ENCODE measurements at regions not wholly inside any gene's neighbourhood (a gene's known extent, or its start where the extent isn't known, plus 50 kb on each side); places are given as distances from the start of the nearest gene placed in this dataset.

DNA sequence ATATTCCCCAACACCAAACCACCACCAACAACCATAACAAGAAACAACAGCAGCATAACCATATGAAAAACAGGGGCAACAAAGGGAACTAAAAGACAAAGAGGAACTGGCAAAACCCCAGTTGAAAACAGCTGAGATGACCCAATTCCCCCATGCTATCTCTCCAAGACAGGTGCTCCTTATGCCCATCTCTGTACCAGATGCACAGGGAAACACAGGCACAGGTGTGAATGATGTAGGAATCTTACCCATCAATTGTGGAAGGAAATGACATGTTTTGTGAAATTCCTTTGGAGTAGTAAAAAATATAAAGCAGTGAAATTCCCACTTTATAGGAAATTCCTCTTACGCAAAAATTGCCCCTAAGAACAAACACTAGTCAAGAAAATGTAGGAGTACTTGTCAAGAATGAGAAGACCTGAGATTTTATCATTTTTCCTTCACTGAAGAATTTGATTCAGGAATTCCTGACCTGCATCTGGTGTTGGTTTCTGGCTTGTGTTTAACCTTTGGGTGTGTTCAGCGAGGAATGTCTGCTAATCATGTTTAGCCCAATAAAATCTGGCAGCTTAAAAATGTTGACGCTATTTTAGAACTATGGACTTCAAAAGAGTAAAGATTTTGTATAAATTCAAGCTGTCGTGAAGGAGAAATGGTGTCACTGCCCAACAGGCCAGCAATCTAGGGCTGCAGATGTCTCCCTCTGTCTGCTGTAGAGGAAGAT lies 67.7 kb upstream of the ARHGAP28 start:
- intact Hi-C loops (cut with DNase I), result no loop called here
- Histone ChIP-seq H3K27ac (no peak overlapping the region), H3K4me3 (no peak overlapping the region), H3K27me3 (no peaks in the 10 kb centered on the region), H3K4me1 (no peaks in the 10 kb centered on the region), H3K9ac (ENCODE audit: low read depth in 2 of 2, low read length in 2 of 2) (no peak overlapping the region), H3K36me3 (no peaks in the 10 kb centered on the region), H3K9me3 (no peaks in the 10 kb centered on the region)
- TF ChIP-seq CTCF (IDR thresholded peaks at IDR 0.05), result no peak
- no peak for DNase-seq

DNA sequence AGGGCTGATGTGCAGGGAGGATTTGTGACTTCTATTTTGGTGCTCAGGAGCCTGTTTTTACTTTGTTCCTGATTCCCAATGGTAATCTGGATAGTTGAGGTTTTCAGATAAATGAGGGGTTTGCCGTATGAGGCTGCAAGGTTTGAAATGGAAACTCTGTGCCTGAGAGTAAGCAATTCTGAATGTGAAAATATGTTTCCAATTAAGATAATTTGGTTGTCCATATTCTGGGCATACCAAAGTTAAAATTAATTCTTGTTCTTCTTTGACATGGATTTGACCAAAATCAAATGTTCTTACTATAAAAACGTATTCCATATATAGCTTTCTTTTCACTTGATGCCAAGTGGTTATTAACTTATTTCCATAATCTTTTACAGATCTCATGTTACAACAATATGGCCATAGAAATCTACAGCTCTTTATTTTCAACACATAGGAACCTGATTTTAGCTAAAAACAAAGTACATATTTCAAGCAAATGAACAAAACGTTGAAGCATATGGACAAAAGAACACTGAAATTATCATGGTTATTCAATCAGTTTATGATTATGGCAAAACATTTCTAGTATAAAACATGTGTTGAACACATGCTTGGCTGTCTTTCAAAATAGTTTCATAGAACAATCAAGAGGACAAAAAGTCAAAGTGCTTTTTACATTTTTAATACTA lies 63.4 kb upstream of the ARHGAP28 start:
- no peak overlapping the region for H3K9ac ChIP-seq (ENCODE audit: low read depth in 2 of 2, low read length in 2 of 2)

GRCh38 chr18:6668836-6669235 lies 60.7 kb upstream of the ARHGAP28 start:
- intact Hi-C loops (cut with DNase I), result no loop called here
- no peaks in the 10 kb centered on the region for H3K4me1 ChIP-seq
- no peaks in the 10 kb centered on the region for H3K9me3 ChIP-seq
- TF ChIP-seq CTCF (IDR thresholded peaks at IDR 0.05), result no peak
- H3K36me3 ChIP-seq, result no peaks in the 10 kb centered on the region
- DNase-seq, result no peak
- no peak overlapping the region for H3K9ac ChIP-seq (ENCODE audit: low read depth in 2 of 2, low read length in 2 of 2)
- H3K27me3 ChIP-seq, result no peaks in the 10 kb centered on the region
- H3K4me3 ChIP-seq, result no peak overlapping the region
- H3K27ac ChIP-seq, result no peak overlapping the region

More for the DNA sequence above, 63.4 kb upstream of the ARHGAP28 start:
- H3K27ac ChIP-seq, result no peak overlapping the region
- H3K36me3 ChIP-seq, result no peaks in the 10 kb centered on the region
- H3K9me3 ChIP-seq, result no peaks in the 10 kb centered on the region
- no peaks in the 10 kb centered on the region for H3K4me1 ChIP-seq
- no peak overlapping the region for H3K4me3 ChIP-seq
- intact Hi-C loops (cut with DNase I), result no loop called here
- no peak for DNase-seq
- H3K27me3 ChIP-seq, result no peaks in the 10 kb centered on the region
- TF ChIP-seq CTCF (IDR thresholded peaks at IDR 0.05), result no peak

GRCh38 chr18:6672821-6673308 lies 56.7 kb upstream of the ARHGAP28 start:
- intact Hi-C loops (cut with DNase I), result no loop called here
- Histone ChIP-seq H3K27ac (no peak overlapping the region), H3K4me1 (no peaks in the 10 kb centered on the region), H3K4me3 (no peak overlapping the region), H3K36me3 (no peaks in the 10 kb centered on the region), H3K27me3 (no peaks in the 10 kb centered on the region), H3K9me3 (no peaks in the 10 kb centered on the region), H3K9ac (ENCODE audit: low read depth in 2 of 2, low read length in 2 of 2) (no peak overlapping the region)
- TF ChIP-seq CTCF (IDR thresholded peaks at IDR 0.05), result no peak
- DNase-seq, result no peak

DNA sequence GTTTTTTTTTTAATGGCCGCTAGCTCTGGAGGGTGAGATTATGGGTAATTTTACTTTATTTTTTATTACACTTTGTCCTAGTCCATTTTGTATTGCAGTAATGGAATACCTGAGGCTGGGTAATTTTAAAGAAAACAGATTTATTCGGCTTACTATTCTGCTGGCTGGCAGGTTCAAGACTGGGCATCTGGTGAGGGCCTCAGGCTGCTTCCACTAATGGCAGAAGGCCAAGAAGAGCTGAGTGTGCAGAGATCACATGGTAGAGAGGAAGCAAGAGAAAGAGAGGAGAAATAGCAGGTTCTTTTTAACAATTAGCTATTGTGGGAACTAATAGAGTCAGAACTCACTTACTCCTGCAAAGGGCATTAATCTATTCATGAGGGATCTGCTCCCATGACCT lies 52.4 kb upstream of the ARHGAP28 start:
- no peaks in the 10 kb centered on the region for H3K27me3 ChIP-seq
- intact Hi-C loops (cut with DNase I), result no loop called here
- no peaks in the 10 kb centered on the region for H3K36me3 ChIP-seq
- H3K4me3 ChIP-seq, result no peak overlapping the region
- H3K27ac ChIP-seq, result no peak overlapping the region
- H3K4me1 ChIP-seq, result no peaks in the 10 kb centered on the region
- TF ChIP-seq CTCF (IDR thresholded peaks at IDR 0.05), result no peak
- H3K9ac ChIP-seq (ENCODE audit: low read depth in 2 of 2, low read length in 2 of 2), result no peak overlapping the region
- H3K9me3 ChIP-seq, result no peaks in the 10 kb centered on the region
- DNase-seq, result no peak

Data from colonic mucosa (tissue), 4 donors.